Liver (tissue), 7 donors: ENCODE measurements at regions not wholly inside any gene's neighbourhood (a gene's known extent, or its start where the extent isn't known, plus 50 kb on each side); places are given as distances from the start of the nearest gene placed in this dataset.

Source experiments
- DNase-seq: peaks from one replicate; pipeline ENCODE4 v3.0.0-alpha.2; 2017; ENCODE audit warnings: low spot score
- H3K27ac ChIP-seq, 2 donors: one replicate each; pipeline ENCODE4 v1.7.0; 2013; ENCODE audit warnings: inconsistent platforms in 2 of 2, low read length in 2 of 2, control low read depth in 1 of 2, low read depth in 1 of 2, mild to moderate bottlenecking in 1 of 2
- H3K27me3 ChIP-seq, 4 donors: one replicate each; pipeline versions ENCODE4 v1.6.1 to v1.7.0; 2013; ENCODE audit warnings: low read length in 3 of 4, inconsistent platforms in 1 of 4, mild to moderate bottlenecking in 1 of 4, moderate library complexity in 1 of 4; ENCODE audit not compliant: control insufficient read depth in 4 of 4, insufficient read depth in 4 of 4
- H3K36me3 ChIP-seq, 4 donors: one replicate each; pipeline versions ENCODE4 v1.6.1 to v1.7.0; 2013; ENCODE audit warnings: low read length in 3 of 4, mild to moderate bottlenecking in 3 of 4, low read depth in 1 of 4, moderate library complexity in 1 of 4; ENCODE audit not compliant: control insufficient read depth in 4 of 4, insufficient read depth in 3 of 4
- H3K4me1 ChIP-seq, 4 donors: one replicate each; pipeline versions ENCODE4 v1.6.1 to v1.7.0; 2013; ENCODE audit warnings: low read length in 3 of 4, mild to moderate bottlenecking in 3 of 4, moderate library complexity in 1 of 4; ENCODE audit not compliant: control insufficient read depth in 4 of 4, insufficient read depth in 4 of 4
- H3K4me3 ChIP-seq, 3 donors: one replicate each; pipeline versions ENCODE4 v1.6.1 to v1.7.0; 2013; ENCODE audit warnings: low read length in 3 of 3, control low read depth in 1 of 3, low read depth in 1 of 3, mild to moderate bottlenecking in 1 of 3
- H3K9ac ChIP-seq, 2 donors: one replicate each; pipeline ENCODE4 v1.7.0; 2013; ENCODE audit warnings: low read length in 2 of 2, mild to moderate bottlenecking in 2 of 2, moderate library complexity in 2 of 2, control low read depth in 1 of 2, low read depth in 1 of 2
- H3K9me3 ChIP-seq, 4 donors: one replicate each; pipeline versions ENCODE4 v1.6.1 to v1.7.0; 2013; ENCODE audit warnings: low read length in 3 of 4; ENCODE audit not compliant: control insufficient read depth in 4 of 4
- EGR1 ChIP-seq, 2 donors: IDR thresholded peaks; 2 replicates each; pipeline ENCODE4 v1.6.1; 2016 to 2018; ENCODE audit warnings: antibody characterized with exemption in 2 of 2, low read depth in 2 of 2
- FOXA2 ChIP-seq: IDR thresholded peaks from 2 replicates; pipeline ENCODE4 v1.6.1; 2016; ENCODE audit warnings: antibody characterized with exemption
- HNF4G ChIP-seq: IDR thresholded peaks from 2 replicates; pipeline ENCODE4 v1.6.1; 2016; ENCODE audit warnings: antibody characterized with exemption
- JUND ChIP-seq, 2 donors: IDR thresholded peaks; 2 replicates each; pipeline ENCODE4 v1.6.1; 2016; ENCODE audit warnings: antibody characterized with exemption in 2 of 2
- NR2F2 ChIP-seq: IDR thresholded peaks from 2 replicates; pipeline ENCODE4 v1.6.1; 2016; ENCODE audit warnings: antibody characterized with exemption
- RAD21 ChIP-seq, 2 donors: IDR thresholded peaks; 2 replicates each; pipeline ENCODE4 v1.6.1; 2016; ENCODE audit warnings: antibody characterized with exemption in 2 of 2, mild to moderate bottlenecking in 2 of 2
- RXRA ChIP-seq, 2 donors: IDR thresholded peaks; 2 replicates each; pipeline ENCODE4 v1.6.1; 2017 to 2018; ENCODE audit warnings: antibody characterized with exemption in 2 of 2, mild to moderate bottlenecking in 1 of 2
- SP1 ChIP-seq: IDR thresholded peaks from 2 replicates; pipeline ENCODE4 v1.6.1; 2018; ENCODE audit warnings: antibody characterized with exemption, mild to moderate bottlenecking
- TAF1 ChIP-seq: conservative IDR thresholded peaks from 2 replicates; pipeline ENCODE4 v1.6.1; 2016; ENCODE audit warnings: antibody characterized with exemption, mild to moderate bottlenecking
- TF ChIP-seq, protein P1 (sequence below): IDR thresholded peaks from 2 replicates; pipeline ENCODE4 v1.6.1; 2016; ENCODE audit warnings: antibody characterized with exemption
- TF ChIP-seq, protein P2 (sequence below): IDR thresholded peaks from 2 replicates; pipeline ENCODE4 v1.6.1; 2016; ENCODE audit warnings: antibody characterized with exemption, mild to moderate bottlenecking
- TF ChIP-seq, protein P3 (sequence below): fragments of 150-350 bp; IDR thresholded peaks from 2 replicates; pipeline ENCODE4 v1.5.1; 2017; ENCODE audit warnings: improper control_type of control experiment, low read depth, low read length; ENCODE audit not compliant: missing input control
- TF ChIP-seq, protein P4 (sequence below): IDR thresholded peaks from 2 replicates; pipeline ENCODE4 v1.6.1; 2016; ENCODE audit warnings: antibody characterized with exemption
- TF ChIP-seq, protein P5 (sequence below): IDR thresholded peaks from 2 replicates; pipeline ENCODE4 v1.6.1; 2016; ENCODE audit warnings: antibody characterized with exemption
- donor health status: healthy.
- donor health status: healthy.
- donor health status: healthy.
- donor health status: healthy.

DNA sequence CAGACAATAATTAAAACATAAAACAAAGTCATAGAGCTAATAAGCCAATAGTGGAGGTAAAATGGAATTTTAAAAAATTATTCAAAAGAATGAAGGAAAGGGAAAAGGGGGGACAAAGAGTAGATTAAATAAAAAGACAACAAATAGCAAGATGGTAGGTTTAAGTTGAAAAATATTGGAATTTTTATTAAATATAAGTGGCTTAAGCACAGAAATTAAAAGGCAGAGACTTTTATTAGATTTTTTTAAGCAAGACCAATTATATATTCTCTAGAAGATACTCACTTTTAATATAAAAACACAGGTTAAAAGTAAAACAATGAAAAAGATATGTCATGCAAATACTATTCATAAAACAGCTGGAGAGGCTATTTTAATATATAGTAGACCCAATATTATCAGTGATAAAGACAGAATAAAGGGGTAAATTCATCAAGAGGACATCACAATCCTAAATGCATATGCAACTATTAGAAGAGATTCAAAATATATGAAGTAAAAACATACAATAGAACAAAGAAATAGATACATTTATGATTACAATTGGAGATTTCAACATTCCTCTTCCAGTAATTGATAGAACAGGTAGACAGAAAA lies 98.7 kb downstream of the CYP26B1 start:
- no peaks in the 10 kb centered on the region for H3K36me3 ChIP-seq
- TF ChIP-seq TAF1 (no peak), JUND (IDR thresholded peaks at IDR 0.05) (no peak), SP1 (no peak)
- TF ChIP-seq, protein P1, sequence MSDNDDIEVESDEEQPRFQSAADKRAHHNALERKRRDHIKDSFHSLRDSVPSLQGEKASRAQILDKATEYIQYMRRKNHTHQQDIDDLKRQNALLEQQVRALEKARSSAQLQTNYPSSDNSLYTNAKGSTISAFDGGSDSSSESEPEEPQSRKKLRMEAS = no peak

DNA sequence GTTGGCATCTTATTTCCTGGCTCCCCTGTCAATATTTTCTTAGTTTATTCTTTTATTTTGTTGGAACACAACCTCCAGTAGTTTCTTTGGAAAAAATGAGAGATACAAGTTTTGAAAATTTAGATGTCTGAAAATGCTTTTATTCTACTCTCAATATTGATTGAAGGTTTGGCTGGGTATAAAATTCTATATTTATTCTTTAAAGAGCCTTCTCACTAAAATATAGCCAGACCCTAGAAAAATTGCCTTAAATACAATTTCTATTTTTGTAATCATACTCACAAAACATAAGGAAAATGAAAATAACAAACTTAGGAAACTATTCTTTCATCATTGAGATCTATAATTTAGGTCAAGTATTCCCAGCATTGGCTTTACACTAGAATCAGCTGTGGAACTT lies 103.7 kb downstream of the CYP26B1 start:
- Histone ChIP-seq H3K4me1 (no peaks in the 10 kb centered on the region), H3K4me3 (no peak overlapping the region), H3K27me3 (no peaks in the 10 kb centered on the region), H3K9ac (no peak overlapping the region), H3K36me3 (no peaks in the 10 kb centered on the region), H3K9me3 (peaks cover 0 to 12% (median 6%) of the 10 kb centered on the region in 4 donors), H3K27ac (no peak overlapping the region)
- DNase-seq = no peak
- TF ChIP-seq EGR1 (IDR thresholded peaks at IDR 0.05; ENCODE audit: low read depth in 2 of 2) (no peak), NR2F2 (no peak), TAF1 (no peak), FOXA2 (no peak), JUND (IDR thresholded peaks at IDR 0.05) (no peak), RAD21 (IDR thresholded peaks at IDR 0.05) (no peak), HNF4G (no peak), RXRA (IDR thresholded peaks at IDR 0.05) (no peak)
- TF ChIP-seq, protein P2, sequence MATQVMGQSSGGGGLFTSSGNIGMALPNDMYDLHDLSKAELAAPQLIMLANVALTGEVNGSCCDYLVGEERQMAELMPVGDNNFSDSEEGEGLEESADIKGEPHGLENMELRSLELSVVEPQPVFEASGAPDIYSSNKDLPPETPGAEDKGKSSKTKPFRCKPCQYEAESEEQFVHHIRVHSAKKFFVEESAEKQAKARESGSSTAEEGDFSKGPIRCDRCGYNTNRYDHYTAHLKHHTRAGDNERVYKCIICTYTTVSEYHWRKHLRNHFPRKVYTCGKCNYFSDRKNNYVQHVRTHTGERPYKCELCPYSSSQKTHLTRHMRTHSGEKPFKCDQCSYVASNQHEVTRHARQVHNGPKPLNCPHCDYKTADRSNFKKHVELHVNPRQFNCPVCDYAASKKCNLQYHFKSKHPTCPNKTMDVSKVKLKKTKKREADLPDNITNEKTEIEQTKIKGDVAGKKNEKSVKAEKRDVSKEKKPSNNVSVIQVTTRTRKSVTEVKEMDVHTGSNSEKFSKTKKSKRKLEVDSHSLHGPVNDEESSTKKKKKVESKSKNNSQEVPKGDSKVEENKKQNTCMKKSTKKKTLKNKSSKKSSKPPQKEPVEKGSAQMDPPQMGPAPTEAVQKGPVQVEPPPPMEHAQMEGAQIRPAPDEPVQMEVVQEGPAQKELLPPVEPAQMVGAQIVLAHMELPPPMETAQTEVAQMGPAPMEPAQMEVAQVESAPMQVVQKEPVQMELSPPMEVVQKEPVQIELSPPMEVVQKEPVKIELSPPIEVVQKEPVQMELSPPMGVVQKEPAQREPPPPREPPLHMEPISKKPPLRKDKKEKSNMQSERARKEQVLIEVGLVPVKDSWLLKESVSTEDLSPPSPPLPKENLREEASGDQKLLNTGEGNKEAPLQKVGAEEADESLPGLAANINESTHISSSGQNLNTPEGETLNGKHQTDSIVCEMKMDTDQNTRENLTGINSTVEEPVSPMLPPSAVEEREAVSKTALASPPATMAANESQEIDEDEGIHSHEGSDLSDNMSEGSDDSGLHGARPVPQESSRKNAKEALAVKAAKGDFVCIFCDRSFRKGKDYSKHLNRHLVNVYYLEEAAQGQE = no peak
- TF ChIP-seq, protein P3, sequence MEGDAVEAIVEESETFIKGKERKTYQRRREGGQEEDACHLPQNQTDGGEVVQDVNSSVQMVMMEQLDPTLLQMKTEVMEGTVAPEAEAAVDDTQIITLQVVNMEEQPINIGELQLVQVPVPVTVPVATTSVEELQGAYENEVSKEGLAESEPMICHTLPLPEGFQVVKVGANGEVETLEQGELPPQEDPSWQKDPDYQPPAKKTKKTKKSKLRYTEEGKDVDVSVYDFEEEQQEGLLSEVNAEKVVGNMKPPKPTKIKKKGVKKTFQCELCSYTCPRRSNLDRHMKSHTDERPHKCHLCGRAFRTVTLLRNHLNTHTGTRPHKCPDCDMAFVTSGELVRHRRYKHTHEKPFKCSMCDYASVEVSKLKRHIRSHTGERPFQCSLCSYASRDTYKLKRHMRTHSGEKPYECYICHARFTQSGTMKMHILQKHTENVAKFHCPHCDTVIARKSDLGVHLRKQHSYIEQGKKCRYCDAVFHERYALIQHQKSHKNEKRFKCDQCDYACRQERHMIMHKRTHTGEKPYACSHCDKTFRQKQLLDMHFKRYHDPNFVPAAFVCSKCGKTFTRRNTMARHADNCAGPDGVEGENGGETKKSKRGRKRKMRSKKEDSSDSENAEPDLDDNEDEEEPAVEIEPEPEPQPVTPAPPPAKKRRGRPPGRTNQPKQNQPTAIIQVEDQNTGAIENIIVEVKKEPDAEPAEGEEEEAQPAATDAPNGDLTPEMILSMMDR = no peak
- TF ChIP-seq, protein P4, sequence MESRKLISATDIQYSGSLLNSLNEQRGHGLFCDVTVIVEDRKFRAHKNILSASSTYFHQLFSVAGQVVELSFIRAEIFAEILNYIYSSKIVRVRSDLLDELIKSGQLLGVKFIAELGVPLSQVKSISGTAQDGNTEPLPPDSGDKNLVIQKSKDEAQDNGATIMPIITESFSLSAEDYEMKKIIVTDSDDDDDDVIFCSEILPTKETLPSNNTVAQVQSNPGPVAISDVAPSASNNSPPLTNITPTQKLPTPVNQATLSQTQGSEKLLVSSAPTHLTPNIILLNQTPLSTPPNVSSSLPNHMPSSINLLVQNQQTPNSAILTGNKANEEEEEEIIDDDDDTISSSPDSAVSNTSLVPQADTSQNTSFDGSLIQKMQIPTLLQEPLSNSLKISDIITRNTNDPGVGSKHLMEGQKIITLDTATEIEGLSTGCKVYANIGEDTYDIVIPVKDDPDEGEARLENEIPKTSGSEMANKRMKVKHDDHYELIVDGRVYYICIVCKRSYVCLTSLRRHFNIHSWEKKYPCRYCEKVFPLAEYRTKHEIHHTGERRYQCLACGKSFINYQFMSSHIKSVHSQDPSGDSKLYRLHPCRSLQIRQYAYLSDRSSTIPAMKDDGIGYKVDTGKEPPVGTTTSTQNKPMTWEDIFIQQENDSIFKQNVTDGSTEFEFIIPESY = no peak
- TF ChIP-seq, protein P5, sequence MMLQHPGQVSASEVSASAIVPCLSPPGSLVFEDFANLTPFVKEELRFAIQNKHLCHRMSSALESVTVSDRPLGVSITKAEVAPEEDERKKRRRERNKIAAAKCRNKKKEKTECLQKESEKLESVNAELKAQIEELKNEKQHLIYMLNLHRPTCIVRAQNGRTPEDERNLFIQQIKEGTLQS = no peak

More for the DNA sequence above, 98.7 kb downstream of the CYP26B1 start:
- Histone ChIP-seq H3K9ac (no peak overlapping the region), H3K4me3 (no peak overlapping the region), H3K27ac (no peak overlapping the region), H3K4me1 (no peaks in the 10 kb centered on the region), H3K9me3 (peaks cover 0 to 6% (median 2%) of the 10 kb centered on the region in 4 donors), H3K27me3 (no peaks in the 10 kb centered on the region)
- DNase-seq = no peak
